ENCODE measurements at regions not wholly inside any gene's neighbourhood (a gene's known extent, or its start where the extent isn't known, plus 50 kb on each side); places are given as distances from the start of the nearest gene placed in this dataset.

DNA sequence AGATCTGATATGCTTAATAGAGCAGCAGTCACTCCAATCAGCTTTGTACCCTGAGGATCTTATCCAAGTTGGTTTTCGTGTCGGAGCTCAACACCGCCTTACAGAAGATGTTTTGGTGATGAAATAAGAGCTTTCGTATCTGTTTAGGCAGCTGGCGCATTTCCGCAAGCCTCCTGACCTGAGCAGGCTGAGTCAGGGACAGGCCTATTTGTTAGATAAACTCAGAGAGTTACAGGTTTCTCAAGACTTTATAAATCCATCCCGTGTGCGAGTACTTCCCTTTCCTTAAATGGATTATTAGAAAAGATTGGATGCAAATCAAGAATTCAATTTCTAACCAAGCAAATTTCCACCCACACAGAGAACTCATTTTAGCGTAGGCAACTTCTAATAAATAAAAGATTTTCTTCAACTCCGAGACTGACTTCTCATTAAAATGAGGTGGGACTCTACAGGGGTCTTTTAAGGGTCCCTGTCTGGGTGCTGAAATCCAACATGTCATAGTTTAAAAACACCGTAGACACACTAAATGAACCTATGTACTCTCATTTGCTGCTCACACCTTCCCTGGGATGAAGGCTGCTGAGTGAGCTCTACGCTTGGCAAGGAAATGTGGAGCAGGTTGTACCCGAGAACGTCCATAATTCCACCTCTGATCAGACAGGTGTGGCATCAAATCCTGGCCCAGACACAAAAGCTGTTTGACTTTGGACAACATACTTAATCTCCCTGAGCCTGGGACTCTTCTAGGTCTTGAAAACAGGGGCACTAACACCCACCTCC is 106.9 kb upstream of the F3 start:
- H3K27me3 ChIP-seq = peaks cover 0 to 3% (median 0%) of the 10 kb centered on the region in 3 donors
- ATAC-seq (peak; percentile 75 to 84), DNase-seq (peak; percentile 53 to 76)
- peak overlapping the region in 3 of 4 donors; percentile 2 to 55 (median 33) for H3K27ac ChIP-seq
- H3K4me3 ChIP-seq = no peak overlapping the region
- in situ Hi-C loops (cut with MboI; ENCODE audit: low sequenced_read_pairs in 4 of 4) (no loop called here), intact Hi-C loops (cut with DNase I; ENCODE audit: low total_unique reads) (no loop called here)
- H3K4me1 ChIP-seq = no peaks in the 10 kb centered on the region
- no peaks in the 10 kb centered on the region for H3K9me3 ChIP-seq
- H3K36me3 ChIP-seq = no peaks in the 10 kb centered on the region
- TF ChIP-seq, protein P1, sequence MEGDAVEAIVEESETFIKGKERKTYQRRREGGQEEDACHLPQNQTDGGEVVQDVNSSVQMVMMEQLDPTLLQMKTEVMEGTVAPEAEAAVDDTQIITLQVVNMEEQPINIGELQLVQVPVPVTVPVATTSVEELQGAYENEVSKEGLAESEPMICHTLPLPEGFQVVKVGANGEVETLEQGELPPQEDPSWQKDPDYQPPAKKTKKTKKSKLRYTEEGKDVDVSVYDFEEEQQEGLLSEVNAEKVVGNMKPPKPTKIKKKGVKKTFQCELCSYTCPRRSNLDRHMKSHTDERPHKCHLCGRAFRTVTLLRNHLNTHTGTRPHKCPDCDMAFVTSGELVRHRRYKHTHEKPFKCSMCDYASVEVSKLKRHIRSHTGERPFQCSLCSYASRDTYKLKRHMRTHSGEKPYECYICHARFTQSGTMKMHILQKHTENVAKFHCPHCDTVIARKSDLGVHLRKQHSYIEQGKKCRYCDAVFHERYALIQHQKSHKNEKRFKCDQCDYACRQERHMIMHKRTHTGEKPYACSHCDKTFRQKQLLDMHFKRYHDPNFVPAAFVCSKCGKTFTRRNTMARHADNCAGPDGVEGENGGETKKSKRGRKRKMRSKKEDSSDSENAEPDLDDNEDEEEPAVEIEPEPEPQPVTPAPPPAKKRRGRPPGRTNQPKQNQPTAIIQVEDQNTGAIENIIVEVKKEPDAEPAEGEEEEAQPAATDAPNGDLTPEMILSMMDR (IDR thresholded peaks at IDR 0.05 in 4 of 5, conservative IDR thresholded peaks at IDR 0.05 in 1 of 5) = no peak

DNA sequence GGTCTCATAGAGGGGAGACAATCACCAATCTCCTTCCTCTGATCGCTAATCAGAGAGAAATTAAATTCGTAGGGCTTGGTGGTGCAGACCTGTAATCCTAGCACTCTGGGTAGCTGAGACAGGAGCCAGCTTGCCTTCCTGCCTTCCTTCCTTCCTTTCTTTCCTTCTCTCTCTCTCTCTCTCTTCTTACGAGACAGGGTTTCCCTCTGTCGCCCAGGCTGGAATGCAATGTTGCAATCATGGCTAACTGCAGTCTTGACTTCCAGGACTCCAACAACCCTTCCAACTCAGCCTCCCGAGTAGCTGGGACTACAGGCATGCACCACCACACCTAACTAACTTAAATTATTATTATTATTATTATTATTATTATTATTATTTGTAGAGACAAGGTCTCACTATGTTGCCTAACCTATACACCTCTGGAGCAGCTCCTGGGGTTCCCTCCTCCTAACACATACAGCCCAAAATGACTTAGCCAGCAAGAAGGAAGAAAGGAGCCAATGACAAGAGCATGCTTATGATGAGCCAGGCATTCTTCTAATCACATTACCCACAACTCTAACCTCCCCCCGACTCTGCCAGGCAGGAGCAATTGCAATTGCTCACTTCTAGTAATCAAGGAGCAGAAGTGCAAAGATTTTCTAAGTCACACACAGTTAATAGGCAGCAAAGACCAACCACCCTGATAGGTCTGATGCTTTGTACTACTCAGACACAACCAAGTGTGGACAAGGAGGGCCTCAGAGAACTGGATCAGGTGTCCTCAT is 105.4 kb upstream of the F3 start:
- no peak overlapping the region for H3K4me3 ChIP-seq
- H3K27ac ChIP-seq = no peak overlapping the region
- no peaks in the 10 kb centered on the region for H3K36me3 ChIP-seq
- in situ Hi-C loops (cut with MboI; ENCODE audit: low sequenced_read_pairs in 4 of 4) = no loop called here
- no peak for DNase-seq
- H3K9me3 ChIP-seq = no peaks in the 10 kb centered on the region
- intact Hi-C loops (cut with DNase I; ENCODE audit: low total_unique reads) = no loop called here
- no peaks in the 10 kb centered on the region for H3K4me1 ChIP-seq
- no peak for ATAC-seq
- peaks cover 0 to 3% (median 0%) of the 10 kb centered on the region in 3 donors for H3K27me3 ChIP-seq
- TF ChIP-seq, protein P1 (IDR thresholded peaks at IDR 0.05 in 4 of 5, conservative IDR thresholded peaks at IDR 0.05 in 1 of 5) = no peak
- TF ChIP-seq POLR2A (IDR thresholded peaks at IDR 0.05) = no peak

DNA sequence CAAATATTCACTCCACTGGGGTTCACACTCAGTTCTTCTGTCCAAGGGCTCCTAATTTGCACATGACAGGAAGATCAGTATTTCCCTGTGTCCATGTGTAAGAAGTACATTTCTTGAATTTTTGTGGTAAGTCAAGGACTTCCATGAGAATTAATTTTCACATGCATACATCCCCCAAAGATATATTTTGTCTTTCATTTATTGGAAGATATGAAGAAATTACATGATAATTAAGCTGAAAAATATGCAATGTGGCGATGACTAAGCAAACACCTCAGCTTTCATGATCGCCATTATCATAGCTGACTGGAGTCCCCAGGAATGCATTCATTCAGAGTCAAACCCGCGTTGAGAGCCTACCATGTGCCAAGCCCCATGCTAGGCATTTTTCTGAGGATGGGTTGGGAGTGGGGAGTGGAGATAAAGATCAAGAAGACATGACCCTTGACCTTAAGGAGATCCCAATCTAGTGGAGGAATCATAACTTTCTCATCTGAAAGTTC is 104.6 kb upstream of the F3 start:
- ATAC-seq = no peak
- Histone ChIP-seq H3K27ac (no peak overlapping the region), H3K36me3 (no peaks in the 10 kb centered on the region), H3K4me3 (no peak overlapping the region), H3K9me3 (no peaks in the 10 kb centered on the region), H3K4me1 (no peaks in the 10 kb centered on the region), H3K27me3 (peaks cover 0 to 3% (median 0%) of the 10 kb centered on the region in 3 donors)
- TF ChIP-seq, protein P1 (IDR thresholded peaks at IDR 0.05 in 4 of 5, conservative IDR thresholded peaks at IDR 0.05 in 1 of 5) = no peak
- TF ChIP-seq POLR2A (IDR thresholded peaks at IDR 0.05) = no peak
- in situ Hi-C loops (cut with MboI; ENCODE audit: low sequenced_read_pairs in 4 of 4) (no loop called here), intact Hi-C loops (cut with DNase I; ENCODE audit: low total_unique reads) (no loop called here)
- DNase-seq = no peak

DNA sequence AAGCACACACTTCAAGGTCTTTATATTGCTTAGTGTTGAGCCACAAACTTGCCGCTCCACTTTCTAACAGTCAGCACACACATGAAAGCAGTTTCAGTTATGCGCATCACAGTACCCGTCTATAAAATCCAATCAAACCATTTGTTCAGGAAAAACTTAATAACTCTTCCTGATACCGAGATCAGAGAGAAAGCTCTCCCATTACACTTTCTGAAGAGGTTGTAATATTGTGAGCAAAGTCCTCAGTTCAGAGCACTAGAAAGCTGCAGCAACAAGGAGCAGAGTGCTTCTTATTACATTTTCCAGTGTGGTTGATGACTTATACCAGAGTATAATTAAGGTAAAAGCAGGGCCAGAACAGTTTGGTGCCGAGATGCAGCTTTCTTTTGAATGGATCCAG is 102.8 kb upstream of the F3 start:
- H3K4me3 ChIP-seq = no peak overlapping the region
- H3K9me3 ChIP-seq = no peaks in the 10 kb centered on the region
- TF ChIP-seq POLR2A (IDR thresholded peaks at IDR 0.05) = no peak
- TF ChIP-seq, protein P1 (IDR thresholded peaks at IDR 0.05 in 4 of 5, conservative IDR thresholded peaks at IDR 0.05 in 1 of 5) = no peak
- no peak for DNase-seq
- no peaks in the 10 kb centered on the region for H3K36me3 ChIP-seq
- in situ Hi-C loops (cut with MboI; ENCODE audit: low sequenced_read_pairs in 4 of 4) (no loop called here), intact Hi-C loops (cut with DNase I; ENCODE audit: low total_unique reads) (no loop called here)
- H3K27ac ChIP-seq = no peak overlapping the region
- no peaks in the 10 kb centered on the region for H3K4me1 ChIP-seq
- H3K27me3 ChIP-seq = peaks cover 0 to 3% (median 0%) of the 10 kb centered on the region in 3 donors
- no peak for ATAC-seq
